Rectal smooth muscle tissue (tissue), 1 donor: ENCODE measurements at regions not wholly inside any gene's neighbourhood (a gene's known extent, or its start where the extent isn't known, plus 50 kb on each side); places are given as distances from the start of the nearest gene placed in this dataset.

Experiments
- H3K27ac ChIP-seq: one replicate; pipeline ENCODE4 v1.7.0; 2013; ENCODE audit warnings: low read depth, low read length, inconsistent platforms
- H3K27me3 ChIP-seq: one replicate; pipeline ENCODE4 v1.7.0; 2013; ENCODE audit warnings: low read length; ENCODE audit not compliant: control insufficient read depth, insufficient read depth
- H3K36me3 ChIP-seq: one replicate; pipeline ENCODE4 v1.7.0; 2013; ENCODE audit warnings: low read length; ENCODE audit not compliant: control insufficient read depth, insufficient read depth
- H3K4me1 ChIP-seq: one replicate; pipeline ENCODE4 v1.7.0; 2013; ENCODE audit warnings: low read length; ENCODE audit not compliant: control insufficient read depth, insufficient read depth
- H3K4me3 ChIP-seq: one replicate; pipeline ENCODE4 v1.7.0; 2013; ENCODE audit warnings: low read length
- H3K9ac ChIP-seq: one replicate; pipeline ENCODE4 v1.7.0; 2013; ENCODE audit warnings: low read length

DNA sequence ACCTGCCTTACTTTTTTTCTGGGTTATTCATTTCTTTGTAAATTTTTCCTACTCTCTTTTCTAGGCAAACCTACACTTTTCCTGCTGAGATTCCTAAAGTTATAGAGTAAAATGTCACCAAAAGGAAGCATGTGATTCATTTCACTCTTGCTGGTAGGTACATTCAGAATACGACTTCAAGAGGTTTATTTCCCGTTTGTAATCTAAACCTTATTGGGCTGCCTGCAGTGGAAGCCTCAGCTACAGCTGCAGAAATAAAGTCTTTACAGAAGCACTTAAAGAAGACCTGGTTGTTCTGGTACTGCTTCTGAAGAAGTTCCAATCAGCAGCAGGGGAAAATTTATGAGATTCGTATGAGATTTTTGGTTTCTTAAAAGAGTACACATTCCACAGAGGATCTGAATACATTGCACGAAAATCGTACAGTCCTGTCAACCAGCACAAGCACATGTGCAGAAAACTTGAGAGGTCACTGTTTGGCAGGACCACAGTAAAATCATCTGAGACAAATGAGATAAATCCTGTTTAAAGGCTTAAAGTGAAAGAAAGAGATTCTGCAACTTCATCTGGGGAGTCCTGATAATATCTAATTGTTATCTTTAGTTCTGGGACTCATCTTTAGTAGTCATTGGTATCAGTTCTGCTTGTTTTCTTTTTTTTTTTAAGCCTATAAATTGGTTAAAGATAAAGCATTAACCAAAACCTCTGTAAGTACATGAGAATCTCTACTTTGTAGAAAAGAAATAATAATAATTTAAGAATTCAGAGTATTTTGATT is 109.9 kb upstream of the ADGRL2 start:
- no peaks in the 10 kb centered on the region for H3K36me3 ChIP-seq
- H3K9ac ChIP-seq: no peak overlapping the region
- H3K4me3 ChIP-seq: no peak overlapping the region
- no peaks in the 10 kb centered on the region for H3K27me3 ChIP-seq
- H3K4me1 ChIP-seq: no peaks in the 10 kb centered on the region
- no peak overlapping the region for H3K27ac ChIP-seq

DNA sequence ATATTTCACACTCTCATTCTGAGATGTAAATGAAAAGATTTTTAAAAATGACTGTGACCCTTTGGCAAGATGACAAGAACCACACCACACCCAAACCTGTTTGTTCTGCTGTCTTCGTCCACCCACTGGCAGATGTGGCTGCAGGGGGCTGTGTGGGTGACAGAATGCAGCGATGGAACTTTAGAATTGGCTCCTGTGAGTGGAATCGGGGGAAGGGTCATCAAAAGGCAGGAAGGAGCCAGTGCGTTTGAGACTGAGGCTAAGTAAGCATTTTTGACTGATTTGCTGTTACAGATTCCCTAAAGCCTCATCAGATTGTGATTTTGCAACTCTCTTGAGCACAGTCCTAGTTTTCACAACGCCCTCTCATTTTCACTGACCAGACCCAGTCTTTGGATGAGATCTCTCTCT is 111.2 kb upstream of the ADGRL2 start:
- H3K27ac ChIP-seq: no peak overlapping the region
- no peaks in the 10 kb centered on the region for H3K4me1 ChIP-seq
- no peak overlapping the region for H3K4me3 ChIP-seq
- H3K36me3 ChIP-seq: no peaks in the 10 kb centered on the region
- no peak overlapping the region for H3K9ac ChIP-seq
- H3K27me3 ChIP-seq: no peaks in the 10 kb centered on the region

DNA sequence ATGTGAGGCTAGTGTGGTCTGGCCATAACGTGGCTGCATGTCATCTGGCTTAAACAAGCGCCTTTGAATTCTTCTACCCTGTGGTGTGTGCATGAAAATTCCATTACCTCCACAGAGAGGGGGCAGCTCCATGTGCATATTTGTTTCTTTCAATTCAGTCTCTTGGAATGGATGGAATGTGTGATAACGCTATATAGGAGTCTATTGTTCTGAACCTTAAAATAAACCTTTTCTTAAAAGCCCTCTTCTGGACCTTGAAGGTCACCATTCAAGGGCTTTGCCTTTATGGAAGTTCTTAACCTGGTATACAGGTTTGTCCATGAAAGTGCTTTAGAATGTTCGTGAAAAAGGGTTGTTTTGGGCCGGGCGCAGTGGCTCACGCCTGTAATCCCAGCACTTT is 118.2 kb upstream of the ADGRL2 start:
- Histone ChIP-seq H3K27ac (no peak overlapping the region), H3K36me3 (no peaks in the 10 kb centered on the region), H3K4me3 (no peak overlapping the region), H3K9ac (no peak overlapping the region), H3K4me1 (no peaks in the 10 kb centered on the region), H3K27me3 (no peaks in the 10 kb centered on the region)

DNA sequence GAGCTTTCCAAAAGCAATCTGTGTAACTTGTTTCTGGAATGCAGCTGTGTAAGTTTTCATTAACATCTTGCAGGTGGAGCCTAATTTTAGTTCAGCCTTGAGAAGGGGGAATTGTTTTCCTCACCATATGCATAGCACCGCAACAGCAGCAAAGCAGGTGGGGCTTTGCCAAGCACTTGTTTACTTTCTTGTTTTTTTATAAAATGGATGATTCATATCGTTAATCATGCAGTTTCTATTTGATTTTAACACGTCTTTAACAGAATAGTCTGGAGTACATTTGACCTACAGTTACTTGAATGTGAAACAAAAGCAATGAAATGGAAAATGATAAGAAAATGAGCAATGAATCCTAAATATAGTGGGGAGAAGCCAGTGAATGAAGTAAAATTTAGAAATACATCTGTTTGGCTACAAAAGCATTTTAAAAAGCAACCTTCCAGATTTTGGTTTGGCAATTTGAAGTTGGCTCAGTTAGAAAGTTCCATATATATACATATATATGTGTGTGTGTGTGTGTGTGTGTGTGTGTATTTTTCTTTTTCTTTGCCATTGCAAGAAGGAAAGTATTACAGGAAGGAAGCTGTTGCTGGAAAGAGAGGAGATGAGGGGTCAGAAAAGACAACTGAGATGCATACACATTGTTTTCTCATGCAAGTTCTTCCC is 119.0 kb upstream of the ADGRL2 start:
- no peak overlapping the region for H3K9ac ChIP-seq
- H3K4me3 ChIP-seq: no peak overlapping the region
- no peaks in the 10 kb centered on the region for H3K27me3 ChIP-seq
- no peaks in the 10 kb centered on the region for H3K36me3 ChIP-seq
- no peak overlapping the region for H3K27ac ChIP-seq
- no peaks in the 10 kb centered on the region for H3K4me1 ChIP-seq

DNA sequence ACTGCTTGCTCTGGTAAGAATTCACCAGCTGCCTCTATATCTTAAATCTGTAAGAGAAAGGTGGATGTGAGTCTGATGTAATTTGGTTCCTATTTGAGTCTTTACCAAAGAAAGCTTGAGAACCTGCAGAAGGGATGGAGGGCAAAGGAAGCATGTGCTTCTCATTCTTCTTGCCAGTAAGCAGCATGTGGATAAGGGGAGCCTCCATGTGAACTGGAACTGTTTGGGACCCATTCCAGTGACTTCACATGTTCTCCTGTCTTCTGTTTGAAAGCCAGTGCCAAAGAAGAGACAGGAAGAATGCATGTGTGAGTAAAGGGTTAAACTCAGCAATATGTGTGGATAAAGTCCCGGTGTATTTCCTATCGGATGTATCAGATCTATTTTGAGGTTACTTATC is 119.6 kb upstream of the ADGRL2 start:
- H3K27me3 ChIP-seq: no peaks in the 10 kb centered on the region
- no peaks in the 10 kb centered on the region for H3K36me3 ChIP-seq
- H3K4me3 ChIP-seq: no peak overlapping the region
- H3K4me1 ChIP-seq: no peaks in the 10 kb centered on the region
- no peak overlapping the region for H3K27ac ChIP-seq
- H3K9ac ChIP-seq: no peak overlapping the region

DNA sequence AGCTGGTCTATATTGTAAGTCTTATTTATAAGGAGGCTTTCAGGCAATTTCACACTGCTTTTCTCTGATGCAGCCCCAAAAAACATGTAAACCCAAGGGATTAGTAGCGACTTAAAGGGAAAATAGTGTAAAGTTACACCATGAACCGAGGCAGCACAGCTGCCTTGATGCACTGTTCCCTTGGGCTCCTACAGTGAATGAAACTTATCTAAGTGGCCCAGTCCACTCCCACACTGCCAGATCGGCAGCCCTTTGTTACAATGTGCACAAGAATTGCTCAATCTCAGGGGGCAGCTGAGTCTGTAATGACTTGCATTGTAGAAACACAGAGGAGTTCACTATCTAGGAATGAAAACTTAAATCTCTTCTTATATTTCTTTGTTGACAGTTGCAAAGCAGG is 120.8 kb upstream of the ADGRL2 start:
- no peak overlapping the region for H3K27ac ChIP-seq
- H3K27me3 ChIP-seq: no peaks in the 10 kb centered on the region
- no peak overlapping the region for H3K9ac ChIP-seq
- H3K4me3 ChIP-seq: no peak overlapping the region
- H3K36me3 ChIP-seq: no peaks in the 10 kb centered on the region
- H3K4me1 ChIP-seq: no peaks in the 10 kb centered on the region

DNA sequence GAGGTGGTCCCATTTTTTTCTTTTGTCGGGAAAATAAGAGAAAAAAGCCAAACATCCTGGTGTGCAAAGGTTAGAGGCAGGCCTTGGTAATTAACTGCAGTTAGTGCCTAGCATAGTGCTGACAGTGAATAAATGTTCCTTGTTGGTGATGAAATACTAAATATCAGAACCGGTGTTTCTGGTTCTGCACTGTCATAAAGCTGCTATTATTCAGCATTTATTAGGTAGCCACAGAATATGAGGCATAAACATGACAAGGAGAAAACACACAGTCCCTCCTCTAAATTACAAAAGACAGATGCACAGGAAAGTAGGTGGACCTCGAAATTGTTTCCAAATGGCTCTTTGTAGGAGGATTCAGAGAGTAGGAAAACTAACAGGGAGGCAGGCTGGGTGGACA is 122.0 kb upstream of the ADGRL2 start:
- Histone ChIP-seq H3K27ac (no peak overlapping the region), H3K36me3 (no peaks in the 10 kb centered on the region), H3K27me3 (no peaks in the 10 kb centered on the region), H3K4me3 (no peak overlapping the region), H3K4me1 (no peaks in the 10 kb centered on the region), H3K9ac (no peak overlapping the region)

DNA sequence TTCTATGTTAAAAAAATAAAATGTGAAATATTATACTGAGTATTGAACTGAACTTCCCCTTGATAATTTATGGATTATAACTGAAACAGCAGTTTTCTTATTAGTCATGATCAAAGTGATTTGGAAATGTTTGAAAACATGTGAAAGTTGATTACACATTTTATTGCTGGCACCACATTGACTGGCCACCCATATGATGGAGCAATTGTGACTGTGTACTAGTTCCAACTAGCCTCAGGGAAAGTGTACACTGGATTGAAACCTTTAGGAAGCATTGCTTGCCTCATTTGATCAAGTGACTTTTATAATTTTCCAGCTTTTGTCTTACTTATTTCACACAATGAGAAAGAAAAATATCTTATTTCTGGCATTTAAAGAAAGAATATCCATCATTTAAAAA is 128.0 kb upstream of the ADGRL2 start:
- H3K9ac ChIP-seq: no peak overlapping the region
- no peak overlapping the region for H3K4me3 ChIP-seq
- H3K27ac ChIP-seq: no peak overlapping the region
- H3K4me1 ChIP-seq: no peaks in the 10 kb centered on the region
- no peaks in the 10 kb centered on the region for H3K36me3 ChIP-seq
- H3K27me3 ChIP-seq: no peaks in the 10 kb centered on the region

DNA sequence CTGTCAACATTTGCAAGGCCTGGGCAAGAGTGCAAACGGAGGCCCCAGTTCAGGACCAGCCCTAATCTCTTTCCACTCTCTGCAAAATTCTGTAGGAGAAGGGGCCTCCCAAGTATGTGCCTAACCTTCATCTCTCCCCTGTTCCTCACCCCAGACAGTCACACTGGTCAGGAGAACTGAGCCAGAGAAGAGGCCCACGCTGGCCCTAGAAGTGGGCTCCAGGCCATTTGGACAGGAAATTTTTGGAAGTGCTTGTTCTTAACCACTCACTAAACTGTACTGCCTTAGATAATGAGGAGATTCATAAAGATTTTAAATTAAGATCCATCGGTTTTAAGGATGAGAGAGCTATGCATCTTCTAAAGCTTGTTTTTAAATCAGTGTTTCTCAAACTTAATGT is 129.7 kb upstream of the ADGRL2 start:
- Histone ChIP-seq H3K27me3 (no peaks in the 10 kb centered on the region), H3K36me3 (no peaks in the 10 kb centered on the region), H3K4me3 (no peak overlapping the region), H3K27ac (no peak overlapping the region), H3K9ac (no peak overlapping the region), H3K4me1 (no peaks in the 10 kb centered on the region)

DNA sequence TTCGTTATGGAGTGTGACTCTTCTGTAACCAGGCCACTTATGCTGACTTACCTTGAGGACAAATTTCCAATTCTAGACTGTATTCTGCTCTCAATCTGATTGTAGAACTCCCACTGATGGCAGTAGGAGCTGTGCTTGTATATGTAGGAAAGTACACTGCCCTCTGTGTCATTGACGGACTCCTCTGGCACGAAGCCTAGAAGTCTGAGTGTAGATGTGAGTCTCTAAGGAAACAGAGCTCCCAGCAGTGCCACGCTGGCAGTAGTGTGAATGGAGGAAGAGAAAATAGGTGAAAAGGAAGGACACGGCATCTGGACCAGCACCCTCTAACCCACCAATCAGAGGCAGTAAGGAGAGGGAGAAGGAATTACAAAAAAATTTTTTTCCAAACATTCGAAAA is 130.4 kb upstream of the ADGRL2 start:
- H3K9ac ChIP-seq: no peak overlapping the region
- H3K27me3 ChIP-seq: no peaks in the 10 kb centered on the region
- no peak overlapping the region for H3K4me3 ChIP-seq
- no peaks in the 10 kb centered on the region for H3K4me1 ChIP-seq
- no peaks in the 10 kb centered on the region for H3K36me3 ChIP-seq
- no peak overlapping the region for H3K27ac ChIP-seq

DNA sequence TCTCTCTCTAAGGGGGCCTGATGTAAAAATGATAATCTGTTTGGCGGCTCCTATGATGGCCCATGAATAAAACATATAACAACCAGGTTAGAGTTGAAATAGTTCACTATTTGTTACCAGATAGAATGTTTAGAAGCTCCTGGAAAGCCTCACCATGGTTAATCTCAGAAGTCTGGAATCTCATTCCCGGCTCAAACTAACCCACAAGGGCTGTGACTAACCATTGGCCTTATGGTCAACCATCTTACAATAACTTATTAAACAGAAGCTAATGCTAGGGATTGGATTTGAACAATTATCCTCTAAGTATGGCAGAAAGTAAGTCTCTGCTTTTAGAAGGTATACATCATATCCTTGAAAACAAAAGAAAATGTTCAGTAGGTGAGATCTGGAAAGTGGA is 134.1 kb upstream of the ADGRL2 start:
- no peak overlapping the region for H3K9ac ChIP-seq
- no peaks in the 10 kb centered on the region for H3K36me3 ChIP-seq
- no peaks in the 10 kb centered on the region for H3K27me3 ChIP-seq
- H3K27ac ChIP-seq: no peak overlapping the region
- H3K4me3 ChIP-seq: no peak overlapping the region
- no peaks in the 10 kb centered on the region for H3K4me1 ChIP-seq

DNA sequence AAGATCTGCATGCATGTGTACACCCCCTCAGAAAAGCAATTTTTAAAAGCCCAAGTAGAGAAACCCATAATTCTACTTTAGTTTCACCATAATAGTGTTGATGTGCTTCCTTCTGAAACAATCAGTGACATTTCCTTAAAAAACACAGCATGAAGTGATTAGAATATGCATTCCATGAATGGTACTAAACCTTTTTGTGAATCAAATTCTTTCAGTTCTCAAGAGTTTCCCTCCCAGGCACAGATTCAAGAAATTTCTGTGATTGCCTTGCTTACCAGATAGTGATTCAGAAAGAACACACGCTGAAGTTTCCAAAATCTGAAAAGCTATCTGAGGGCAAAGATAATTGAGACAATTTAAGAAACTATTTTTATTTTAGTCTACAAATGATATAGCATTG is 136.4 kb upstream of the ADGRL2 start:
- H3K36me3 ChIP-seq: no peaks in the 10 kb centered on the region
- H3K4me3 ChIP-seq: no peak overlapping the region
- no peak overlapping the region for H3K27ac ChIP-seq
- H3K27me3 ChIP-seq: no peaks in the 10 kb centered on the region
- H3K4me1 ChIP-seq: no peaks in the 10 kb centered on the region
- no peak overlapping the region for H3K9ac ChIP-seq

DNA sequence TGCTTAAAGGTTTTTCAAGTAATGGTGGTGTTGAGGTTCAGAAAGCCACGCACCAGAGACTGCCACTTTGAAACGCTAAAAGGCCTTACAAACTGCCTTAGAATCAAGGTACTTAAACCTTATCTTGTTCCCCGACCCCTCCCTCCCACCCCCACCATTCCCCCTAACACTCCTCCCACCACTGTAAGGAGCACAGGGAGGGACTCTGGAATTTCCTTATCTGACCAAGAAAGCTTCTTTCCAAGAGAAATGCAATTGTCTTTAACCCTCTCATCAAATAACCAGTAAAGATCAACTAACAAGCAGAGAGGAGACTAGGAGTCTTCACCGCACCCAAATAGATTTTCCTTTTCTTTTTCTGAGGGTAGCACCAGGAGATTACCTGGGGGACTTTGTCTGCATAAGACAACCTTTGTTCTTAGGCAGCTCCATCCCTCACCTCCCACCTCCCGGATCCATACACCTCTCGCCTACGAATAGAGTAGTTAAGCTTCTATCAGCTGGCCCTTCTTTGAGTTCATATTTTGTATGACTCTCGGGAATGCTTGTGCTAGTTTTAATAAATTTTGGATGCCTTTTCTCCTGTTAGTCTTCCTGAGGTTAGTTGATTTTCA is 137.7 kb upstream of the ADGRL2 start:
- Histone ChIP-seq H3K27me3 (no peaks in the 10 kb centered on the region), H3K4me1 (no peaks in the 10 kb centered on the region), H3K9ac (no peak overlapping the region), H3K36me3 (no peaks in the 10 kb centered on the region), H3K27ac (no peak overlapping the region), H3K4me3 (no peak overlapping the region)
